GM12874 (cell line): ENCODE measurements at regions not wholly inside any gene's neighbourhood (a gene's known extent, or its start where the extent isn't known, plus 50 kb on each side); places are given as distances from the start of the nearest gene placed in this dataset.

Source experiments
- TF ChIP-seq, protein P1 (sequence below): IDR thresholded peaks from 2 replicates; pipeline ENCODE4 v1.5.1; 2011; ENCODE audit warnings: low read depth, mild to moderate bottlenecking, control low read depth, low read length, moderate library complexity; ENCODE audit not compliant: insufficient read depth

DNA sequence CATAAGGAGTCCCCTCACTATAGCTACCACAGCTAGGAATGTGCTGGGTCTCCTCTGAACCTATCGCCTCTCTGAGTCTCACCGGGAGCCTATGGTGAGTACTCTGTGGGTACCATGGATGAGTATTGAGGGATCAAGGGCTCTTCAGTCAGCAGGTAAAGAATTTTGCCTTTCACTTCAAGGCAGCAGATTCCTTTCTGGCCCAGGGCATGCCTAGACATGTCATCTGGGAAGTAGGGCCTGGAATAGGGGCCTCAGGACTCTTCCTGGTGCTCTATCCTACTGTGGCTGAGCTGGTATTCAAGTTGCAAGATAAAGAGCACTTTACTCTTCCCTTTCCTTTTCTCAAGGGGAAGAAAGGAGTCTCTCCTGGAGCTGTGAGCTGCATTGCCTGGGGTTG is 85.6 kb upstream of the LHCGR start:
- TF ChIP-seq, protein P1, sequence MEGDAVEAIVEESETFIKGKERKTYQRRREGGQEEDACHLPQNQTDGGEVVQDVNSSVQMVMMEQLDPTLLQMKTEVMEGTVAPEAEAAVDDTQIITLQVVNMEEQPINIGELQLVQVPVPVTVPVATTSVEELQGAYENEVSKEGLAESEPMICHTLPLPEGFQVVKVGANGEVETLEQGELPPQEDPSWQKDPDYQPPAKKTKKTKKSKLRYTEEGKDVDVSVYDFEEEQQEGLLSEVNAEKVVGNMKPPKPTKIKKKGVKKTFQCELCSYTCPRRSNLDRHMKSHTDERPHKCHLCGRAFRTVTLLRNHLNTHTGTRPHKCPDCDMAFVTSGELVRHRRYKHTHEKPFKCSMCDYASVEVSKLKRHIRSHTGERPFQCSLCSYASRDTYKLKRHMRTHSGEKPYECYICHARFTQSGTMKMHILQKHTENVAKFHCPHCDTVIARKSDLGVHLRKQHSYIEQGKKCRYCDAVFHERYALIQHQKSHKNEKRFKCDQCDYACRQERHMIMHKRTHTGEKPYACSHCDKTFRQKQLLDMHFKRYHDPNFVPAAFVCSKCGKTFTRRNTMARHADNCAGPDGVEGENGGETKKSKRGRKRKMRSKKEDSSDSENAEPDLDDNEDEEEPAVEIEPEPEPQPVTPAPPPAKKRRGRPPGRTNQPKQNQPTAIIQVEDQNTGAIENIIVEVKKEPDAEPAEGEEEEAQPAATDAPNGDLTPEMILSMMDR: no peak

- TF ChIP-seq, protein P1: no peak
Measured at GRCh38 chr2:48838029-48838428, 82.5 kb upstream of the LHCGR start.

- TF ChIP-seq, protein P1: no peak
Measured at GRCh38 chr2:48829569-48829968, 74.0 kb upstream of the LHCGR start.

GRCh38 chr2:48829036-48829435 is 73.5 kb upstream of the LHCGR start:
- TF ChIP-seq, protein P1: no peak

DNA sequence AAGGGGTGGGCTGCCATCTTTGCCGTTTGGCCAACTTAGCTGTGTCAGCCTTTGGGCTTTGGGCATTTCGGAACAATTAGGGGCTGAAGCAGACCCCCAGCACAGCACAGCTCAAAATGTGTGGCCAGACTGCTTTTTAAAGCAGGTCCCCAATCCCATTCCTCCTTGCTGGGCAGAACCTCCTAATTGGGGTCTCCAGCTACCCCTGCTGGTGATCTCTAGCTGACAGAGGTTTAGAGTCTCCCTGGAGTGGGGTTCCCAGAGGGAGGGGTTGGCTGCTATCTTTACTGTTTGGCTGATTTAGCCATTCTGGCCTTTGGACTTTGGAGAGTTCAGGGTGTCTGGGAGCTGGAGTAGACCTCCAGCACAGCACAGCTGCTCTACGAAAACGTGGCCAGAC is 71.5 kb upstream of the LHCGR start:
- TF ChIP-seq, protein P1: no peak

GRCh38 chr2:48824116-48824515 is 68.6 kb upstream of the LHCGR start:
- TF ChIP-seq, protein P1: no peak

DNA sequence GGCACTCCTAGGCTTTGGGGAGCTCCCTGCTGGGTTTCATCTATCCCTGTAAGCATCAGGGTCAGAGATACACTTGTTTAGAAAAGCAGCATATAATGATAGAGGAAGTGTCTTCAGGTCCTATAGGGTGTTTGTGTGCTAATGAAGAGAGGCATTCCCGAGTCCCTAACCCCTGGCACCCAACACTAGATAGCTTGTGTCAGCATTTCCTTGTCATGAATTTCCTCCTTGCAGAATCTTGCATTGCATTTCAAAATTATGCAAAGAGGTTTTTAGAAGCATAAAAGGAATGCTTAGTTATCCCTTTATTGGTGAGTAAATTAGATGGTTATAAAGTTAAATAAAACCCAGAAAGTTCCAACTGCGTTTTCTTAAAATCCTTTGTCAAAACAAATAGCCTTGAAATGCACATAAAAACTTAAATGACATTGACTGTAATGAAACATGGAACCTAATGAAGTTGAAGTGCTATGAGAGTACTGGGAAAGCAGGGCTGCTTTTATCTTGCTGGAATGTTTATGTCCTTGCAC is 63.7 kb upstream of the LHCGR start:
- TF ChIP-seq, protein P1: no peak
